GM12878 (cell line): ENCODE measurements at regions not wholly inside any gene's neighbourhood (a gene's known extent, or its start where the extent isn't known, plus 50 kb on each side); places are given as distances from the start of the nearest gene placed in this dataset.

Experiments used
- ATAC-seq: fragments of 200-7000 bp; cut with Tn5 transposase; 3 replicates; pipeline ENCODE4 v1.9.1; 2020; ENCODE audit warnings: mild to moderate bottlenecking, moderate library complexity
- BruUV-seq: library from RNA; stranded (reverse); fragments of 400-500 nt; replicated peaks from 2 replicates; lab custom pipeline; 2021; lab: Mats Ljungman, UMichigan
- CTCF ChIA-PET: fragments of 300-600 bp; sonication (Branson Sonifier 250); formaldehyde crosslinking; extraction: SDS; loops from one replicate; lab custom pipeline; 2021; ENCODE audit warnings: inconsistent platforms; lab: Yijun Ruan, JAX
- POLR2A ChIA-PET: fragments of 350-600 bp; formaldehyde crosslinking; extraction: SDS; loops from one replicate; lab custom pipeline; 2021; ENCODE audit warnings: inconsistent platforms; lab: Charles Lee
- RAD21 ChIA-PET: fragments of 300-600 bp; sonication (Branson Sonifier 250); formaldehyde crosslinking; loops from one replicate; lab custom pipeline; 2023; ENCODE audit warnings: antibody characterized with exemption; ENCODE audit not compliant: unreplicated experiment; lab: Charles Lee
- SMC1A ChIA-PET: fragments of 300-600 bp; sonication (Branson Sonifier 250); formaldehyde crosslinking; loops from one replicate; lab custom pipeline; 2023; ENCODE audit not compliant: unreplicated experiment, uncharacterized antibody; lab: Charles Lee
- DNase-seq: peaks from one replicate; pipeline ENCODE4 v3.0.0-alpha.2; 2011; ENCODE audit warnings: low read depth, low spot score
- FAIRE-seq: peaks from 3 replicates; lab custom pipeline; 2011; peaks lifted over from hg19 to GRCh38; lab: Jason Lieb, UNC
- H2AFZ ChIP-seq: 2 replicates; pipeline ENCODE4 v1.6.0; 2011; ENCODE audit warnings: low read depth, low read length, control low read depth; ENCODE audit not compliant: control insufficient read depth
- H3K27ac ChIP-seq: 2 replicates; pipeline ENCODE4 v1.5.1; 2011; ENCODE audit warnings: control low read depth; ENCODE audit not compliant: control insufficient read depth, insufficient read depth
- H3K27me3 ChIP-seq, 2 experiments: replicated peaks in 1 of 2; 2 replicates each; pipeline versions ENCODE4 v1.6.0 to v1.6.1; 2011; ENCODE audit warnings: low read length in 1 of 2; ENCODE audit not compliant: control insufficient read depth in 2 of 2, insufficient read depth in 2 of 2
- H3K36me3 ChIP-seq, 2 experiments: 2 replicates each; pipeline ENCODE4 v1.5.1; 2011; ENCODE audit warnings: low read length in 1 of 2; ENCODE audit not compliant: control insufficient read depth in 2 of 2, insufficient read depth in 2 of 2
- H3K4me1 ChIP-seq: 2 replicates; pipeline ENCODE4 v1.6.1; 2011; ENCODE audit warnings: mild to moderate bottlenecking, low read length, moderate library complexity, mixed read lengths; ENCODE audit not compliant: control insufficient read depth, insufficient read depth
- H3K4me2 ChIP-seq: 2 replicates; pipeline ENCODE4 v1.6.0; 2011; ENCODE audit warnings: control low read depth; ENCODE audit not compliant: control insufficient read depth, insufficient read depth
- H3K4me3 ChIP-seq: fragments of 200-600 bp; sonication (generic); 2 replicates; pipeline ENCODE4 v1.5.1; 2016
- H3K79me2 ChIP-seq: 2 replicates; pipeline ENCODE4 v1.6.0; 2011; ENCODE audit warnings: low read length; ENCODE audit not compliant: control insufficient read depth, insufficient read depth
- H3K9ac ChIP-seq: 2 replicates; pipeline ENCODE4 v1.8.0; 2011; ENCODE audit warnings: low read length, control low read depth, mixed read lengths; ENCODE audit not compliant: control insufficient read depth, insufficient read depth
- H3K9me3 ChIP-seq: replicated peaks from 3 replicates; pipeline ENCODE4 v1.5.1; 2011; ENCODE audit warnings: mild to moderate bottlenecking, low read length; ENCODE audit not compliant: control insufficient read depth, insufficient read depth
- H4K20me1 ChIP-seq: 2 replicates; pipeline ENCODE4 v1.6.0; 2011; ENCODE audit not compliant: control insufficient read depth, insufficient read depth
- ASH2L ChIP-seq: fragments of 300-600, 200-600 bp; sonication (generic); IDR thresholded peaks from 2 replicates; pipeline ENCODE4 v1.6.1; 2017; ENCODE audit warnings: low read depth, mild to moderate bottlenecking, borderline replicate concordance
- BACH1 ChIP-seq: fragments of 450-650 bp; IDR thresholded peaks from 2 replicates; pipeline ENCODE4 v1.6.1; 2017; ENCODE audit warnings: mild to moderate bottlenecking, borderline replicate concordance
- CBX5 ChIP-seq: sonication (generic); IDR thresholded peaks from 2 replicates; pipeline ENCODE4 v1.6.1; 2016; ENCODE audit warnings: low read depth, moderate library complexity, mild to moderate bottlenecking, inconsistent platforms
- LARP7 ChIP-seq: fragments of 450-650 bp; IDR thresholded peaks from 2 replicates; pipeline ENCODE4 v1.6.1; 2017; ENCODE audit warnings: mild to moderate bottlenecking
- MYC ChIP-seq: IDR thresholded peaks from 2 replicates; pipeline ENCODE4 v1.6.1; 2011; ENCODE audit warnings: mild to moderate bottlenecking, low read length, moderate library complexity, inconsistent platforms; ENCODE audit not compliant: insufficient read depth, insufficient replicate concordance, insufficient read length, severe bottlenecking
- NBN ChIP-seq: fragments of 450-650 bp; IDR thresholded peaks from 2 replicates; pipeline ENCODE4 v1.6.1; 2016
- RCOR1 ChIP-seq: conservative IDR thresholded peaks from 2 replicates; pipeline ENCODE4 v1.6.1; 2012; ENCODE audit warnings: low read depth, low read length, improper control_type of control experiment
- TARDBP ChIP-seq: IDR thresholded peaks from 2 replicates; pipeline ENCODE4 v1.6.1; 2016; ENCODE audit warnings: borderline replicate concordance
- YY1 ChIP-seq: IDR thresholded peaks from 2 replicates; pipeline ENCODE4 v1.6.1; 2011; ENCODE audit warnings: low read depth, mild to moderate bottlenecking, low read length
- ZNF217 ChIP-seq: fragments of 450-650 bp; IDR thresholded peaks from 2 replicates; pipeline ENCODE4 v1.6.1; 2017; ENCODE audit warnings: antibody characterized with exemption, mild to moderate bottlenecking
- ZNF384 ChIP-seq: IDR thresholded peaks from 2 replicates; pipeline ENCODE4 v1.6.1; 2012; ENCODE audit warnings: low read depth, mild to moderate bottlenecking, low read length, improper control_type of control experiment, borderline replicate concordance
- in situ Hi-C: fragments of 300-500 bp; cut with MboI; formaldehyde crosslinking; loops from 9 replicates; pipeline ENCODE4 v1.14.3; 2018; ENCODE audit warnings: mixed read lengths
- intact Hi-C: fragments of 100-400 bp; cut with micrococcal nuclease; formaldehyde crosslinking; loops from one replicate; pipeline ENCODE4 v1.14.2; 2022; ENCODE audit not compliant: unreplicated experiment
- TF ChIP-seq, protein P1 (sequence below): fragments of 450-650 bp; IDR thresholded peaks from 2 replicates; pipeline ENCODE4 v1.6.1; 2017; ENCODE audit warnings: low read depth, mild to moderate bottlenecking, moderate library complexity

DNA sequence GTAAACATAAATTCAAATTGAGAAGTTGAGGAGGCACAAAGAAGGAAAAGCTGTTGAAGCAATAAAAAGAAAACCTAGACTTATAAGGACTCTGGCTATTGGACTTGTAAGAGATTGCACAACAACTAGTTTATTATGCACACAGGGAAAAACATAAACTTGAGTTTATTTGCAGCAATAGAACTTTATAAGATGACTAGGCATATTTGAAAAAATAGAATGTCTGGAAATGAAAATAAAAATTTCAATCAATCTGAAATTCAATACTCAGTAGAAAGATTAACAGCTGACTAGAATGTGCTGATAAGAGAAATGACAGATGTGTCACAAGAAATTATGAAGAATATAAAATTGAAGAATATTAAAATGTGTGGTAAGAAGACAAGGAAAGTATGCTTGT lies 505.4 kb upstream of the ZP4 start:
- no peak for DNase-seq
- FAIRE-seq: no peak
- no TSS peak for BruUV-seq
- Histone ChIP-seq H3K9me3 (no peaks in the 10 kb centered on the region; the same call in 2 of the 3 replicates), H2AFZ (no peak overlapping the region), H3K4me3 (no peak overlapping the region), H4K20me1 (no peaks in the 10 kb centered on the region), H3K9ac (no peak overlapping the region), H3K4me2 (no peak overlapping the region), H3K27me3 (no peaks in the 10 kb centered on the region), H3K36me3 (no peaks in the 10 kb centered on the region), H3K79me2 (no peaks in the 10 kb centered on the region), H3K27ac (no peak overlapping the region), H3K4me1 (no peaks in the 10 kb centered on the region)
- intact Hi-C loops (no loop called here), in situ Hi-C loops (no loop called here)
- ChIA-PET SMC1A (no interaction called here), POLR2A (no interaction called here), CTCF (no interaction called here), RAD21 (no interaction called here)
- no peak for ATAC-seq
- TF ChIP-seq MYC (no peak), NBN (no peak), TARDBP (no peak), ZNF384 (no peak), LARP7 (no peak), ZNF217 (no peak), YY1 (no peak), ASH2L (no peak), CBX5 (no peak), RCOR1 (no peak), BACH1 (no peak)
- TF ChIP-seq, protein P1, sequence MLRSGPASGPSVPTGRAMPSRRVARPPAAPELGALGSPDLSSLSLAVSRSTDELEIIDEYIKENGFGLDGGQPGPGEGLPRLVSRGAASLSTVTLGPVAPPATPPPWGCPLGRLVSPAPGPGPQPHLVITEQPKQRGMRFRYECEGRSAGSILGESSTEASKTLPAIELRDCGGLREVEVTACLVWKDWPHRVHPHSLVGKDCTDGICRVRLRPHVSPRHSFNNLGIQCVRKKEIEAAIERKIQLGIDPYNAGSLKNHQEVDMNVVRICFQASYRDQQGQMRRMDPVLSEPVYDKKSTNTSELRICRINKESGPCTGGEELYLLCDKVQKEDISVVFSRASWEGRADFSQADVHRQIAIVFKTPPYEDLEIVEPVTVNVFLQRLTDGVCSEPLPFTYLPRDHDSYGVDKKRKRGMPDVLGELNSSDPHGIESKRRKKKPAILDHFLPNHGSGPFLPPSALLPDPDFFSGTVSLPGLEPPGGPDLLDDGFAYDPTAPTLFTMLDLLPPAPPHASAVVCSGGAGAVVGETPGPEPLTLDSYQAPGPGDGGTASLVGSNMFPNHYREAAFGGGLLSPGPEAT: no peak
